Tongue (tissue), 1 donor: ENCODE measurements at regions not wholly inside any gene's neighbourhood (a gene's known extent, or its start where the extent isn't known, plus 50 kb on each side); places are given as distances from the start of the nearest gene placed in this dataset.

Experiments used
- DNase-seq: peaks from one replicate; pipeline ENCODE4 v3.0.0-alpha.2; 2015

GRCh38 chr4:34733185-34733941, 1511.0 kb downstream of the ARAP2 start:
- DNase-seq: peak; percentile 16

GRCh38 chr4:34766935-34767334, 1477.4 kb downstream of the ARAP2 start:
- no peak for DNase-seq

GRCh38 chr4:34767407-34767806, 1476.9 kb downstream of the ARAP2 start:
- peak; percentile 31 for DNase-seq

- DNase-seq: no peak
These were observed 1472.7 kb downstream of the ARAP2 start for GRCh38 chr4:34771632-34772031.

GRCh38 chr4:34790131-34790530, 1454.2 kb downstream of the ARAP2 start:
- peak; percentile 37 for DNase-seq

- no peak for DNase-seq
These were observed 1453.1 kb downstream of the ARAP2 start for GRCh38 chr4:34791209-34791608.

GRCh38 chr4:34800953-34801352, 1443.4 kb downstream of the ARAP2 start:
- no peak for DNase-seq

GRCh38 chr4:34814266-34814665, 1430.0 kb downstream of the ARAP2 start:
- no peak for DNase-seq

- no peak for DNase-seq
These were observed 1419.8 kb downstream of the ARAP2 start for GRCh38 chr4:34824515-34824914.

GRCh38 chr4:34826660-34827059, 1417.7 kb downstream of the ARAP2 start:
- no peak for DNase-seq

GRCh38 chr4:34845926-34846325, 1398.4 kb downstream of the ARAP2 start:
- peak; percentile 40 for DNase-seq

- DNase-seq: no peak
These were observed 1393.9 kb downstream of the ARAP2 start for GRCh38 chr4:34850421-34850820.

GRCh38 chr4:34850968-34851367, 1393.3 kb downstream of the ARAP2 start:
- peak; percentile 45 for DNase-seq

GRCh38 chr4:34851411-34851810, 1392.9 kb downstream of the ARAP2 start:
- peak; percentile 17 for DNase-seq

GRCh38 chr4:34854451-34854850, 1389.9 kb downstream of the ARAP2 start:
- no peak for DNase-seq

GRCh38 chr4:34861666-34862065, 1382.6 kb downstream of the ARAP2 start:
- no peak for DNase-seq

- DNase-seq: no peak
These were observed 1365.4 kb downstream of the ARAP2 start for GRCh38 chr4:34878961-34879360.

GRCh38 chr4:34880246-34880645, 1364.1 kb downstream of the ARAP2 start:
- no peak for DNase-seq

- DNase-seq: no peak
These were observed 1352.4 kb downstream of the ARAP2 start for GRCh38 chr4:34891892-34892291.

- no peak for DNase-seq
These were observed 1350.9 kb downstream of the ARAP2 start for GRCh38 chr4:34893382-34893781.

- DNase-seq: no peak
These were observed 1324.3 kb downstream of the ARAP2 start for GRCh38 chr4:34920032-34920431.

- DNase-seq: no peak
These were observed 1322.9 kb downstream of the ARAP2 start for GRCh38 chr4:34921391-34921790.

GRCh38 chr4:34922325-34922724, 1322.0 kb downstream of the ARAP2 start:
- no peak for DNase-seq

GRCh38 chr4:34932591-34932990, 1311.7 kb downstream of the ARAP2 start:
- DNase-seq: no peak

- no peak for DNase-seq
These were observed 1308.6 kb downstream of the ARAP2 start for GRCh38 chr4:34935739-34936138.
